H1 (cell line): ENCODE measurements at regions not wholly inside any gene's neighbourhood (a gene's known extent, or its start where the extent isn't known, plus 50 kb on each side); places are given as distances from the start of the nearest gene placed in this dataset.
A peak's percentile ranks its signal among the peaks of the same experiment; 100 is the strongest.

Experiments
- CTCF ChIA-PET: fragments of 300-600 bp; sonication (Branson Sonifier 250); formaldehyde crosslinking; loops from one replicate; lab custom pipeline; 2021; ENCODE audit not compliant: partially characterized antibody; lab: Charles Lee
- POLR2A ChIA-PET: fragments of 300-600 bp; sonication (Branson Sonifier 250); formaldehyde crosslinking; loops from one replicate; lab custom pipeline; 2021; ENCODE audit warnings: inconsistent platforms; ENCODE audit not compliant: partially characterized antibody; lab: Charles Lee
- DNase-seq, 2 experiments: peaks; one replicate each; pipeline versions ENCODE4 v3.0.0 to v3.0.0-alpha.2; 2010 to 2022; ENCODE audit warnings: low spot score in 2 of 2, low read depth in 1 of 2, mixed read lengths in 1 of 2
- FAIRE-seq: peaks from 2 replicates; lab custom pipeline; 2011; peaks lifted over from hg19 to GRCh38; lab: Jason Lieb, UNC
- H2AFZ ChIP-seq: 2 replicates; pipeline ENCODE4 v1.8.1; 2012; ENCODE audit warnings: low read length, inconsistent platforms
- H2AK5ac ChIP-seq: 2 replicates; pipeline ENCODE4 v1.6.1; 2013; ENCODE audit warnings: low read depth, low read length
- H2BK120ac ChIP-seq: replicated peaks from 2 replicates; pipeline ENCODE3; 2013; ENCODE audit warnings: low read depth, low read length, inconsistent platforms
- H2BK12ac ChIP-seq: 2 replicates; pipeline ENCODE4 v1.6.1; 2013; ENCODE audit warnings: low read depth, low read length
- H2BK15ac ChIP-seq: 2 replicates; pipeline ENCODE4 v1.6.1; 2013; ENCODE audit warnings: low read length
- H2BK20ac ChIP-seq: 2 replicates; pipeline ENCODE4 v1.6.1; 2013; ENCODE audit warnings: low read length
- H2BK5ac ChIP-seq: 2 replicates; pipeline ENCODE4 v1.6.1; 2013; ENCODE audit warnings: low read depth, low read length
- H3K14ac ChIP-seq: 2 replicates; pipeline ENCODE4 v1.6.1; 2013; ENCODE audit warnings: inconsistent platforms; ENCODE audit not compliant: insufficient read length
- H3K18ac ChIP-seq: 2 replicates; pipeline ENCODE4 v1.6.1; 2013; ENCODE audit warnings: low read length; ENCODE audit errors: extremely low read depth
- H3K23ac ChIP-seq: 2 replicates; pipeline ENCODE4 v1.6.1; 2013; ENCODE audit warnings: inconsistent platforms; ENCODE audit not compliant: insufficient read length
- H3K23me2 ChIP-seq: 2 replicates; pipeline ENCODE4 v1.6.1; 2013; ENCODE audit warnings: low read depth, low read length
- H3K27ac ChIP-seq: 2 replicates; pipeline ENCODE4 v1.6.1; 2011; ENCODE audit warnings: low read depth, low read length, inconsistent platforms
- H3K27me3 ChIP-seq, 4 experiments: replicated peaks in 1 of 4; 1 replicate in 1 of 4; 2 replicates in 3 of 4; pipeline versions ENCODE4 v1.6.1 to v1.8.1; 2011 to 2013; ENCODE audit warnings: low read length in 3 of 4, mild to moderate bottlenecking in 3 of 4, inconsistent platforms in 2 of 4, mixed read lengths in 2 of 4, moderate library complexity in 1 of 4; ENCODE audit not compliant: control insufficient read depth in 3 of 4, insufficient read depth in 3 of 4; ENCODE audit errors: extremely low read depth in 1 of 4
- H3K36me3 ChIP-seq, 4 experiments: 2 replicates each; pipeline versions ENCODE4 v1.6.1 to v1.8.1; 2011 to 2013; ENCODE audit warnings: mild to moderate bottlenecking in 4 of 4, low read length in 3 of 4, moderate library complexity in 2 of 4, control low read depth in 1 of 4, inconsistent platforms in 1 of 4; ENCODE audit not compliant: insufficient read depth in 4 of 4, control insufficient read depth in 2 of 4
- H3K4ac ChIP-seq: replicated peaks from 2 replicates; pipeline ENCODE3; 2013; ENCODE audit warnings: low read length, low read depth, mixed read lengths, inconsistent platforms; ENCODE audit not compliant: insufficient read length
- H3K4me1 ChIP-seq, 4 experiments: replicated peaks in 1 of 4; 1 replicate in 1 of 4; 2 replicates in 3 of 4; pipeline versions ENCODE4 v1.6.1 to v1.8.1; 2011 to 2013; ENCODE audit warnings: low read length in 3 of 4, inconsistent platforms in 2 of 4, mixed read lengths in 1 of 4; ENCODE audit not compliant: insufficient read depth in 4 of 4, control insufficient read depth in 3 of 4
- H3K4me2 ChIP-seq, 2 experiments: 2 replicates each; pipeline versions ENCODE4 v1.6.1 to v1.8.1; 2011 to 2013; ENCODE audit warnings: low read depth in 2 of 2, low read length in 2 of 2, control low read depth in 1 of 2, inconsistent platforms in 1 of 2, mild to moderate bottlenecking in 1 of 2; ENCODE audit not compliant: insufficient read depth in 1 of 2
- H3K4me3 ChIP-seq, 4 experiments: fragments of 200-600, 300-600 bp in 1 of 4; sonication (generic), shearing (Covaris generic), sonication (Bioruptor Twin) in 1 of 4; 2 replicates each; pipeline versions ENCODE4 v1.5.1 to v1.8.1; 2011 to 2016; ENCODE audit warnings: low read length in 4 of 4, low read depth in 3 of 4, control low read depth in 2 of 4, inconsistent platforms in 2 of 4, mild to moderate bottlenecking in 2 of 4, mixed read lengths in 1 of 4, moderate library complexity in 1 of 4; ENCODE audit not compliant: insufficient read depth in 2 of 4; ENCODE audit errors: extremely low read depth in 1 of 4
- H3K56ac ChIP-seq: replicated peaks from 2 replicates; pipeline ENCODE3; 2013; ENCODE audit warnings: low read depth, mild to moderate bottlenecking, mixed read lengths, low read length, inconsistent platforms; ENCODE audit not compliant: insufficient read length
- H3K79me1 ChIP-seq: 2 replicates; pipeline ENCODE4 v1.6.1; 2013; ENCODE audit warnings: low read depth, low read length, control low read depth
- H3K79me2 ChIP-seq, 2 experiments: 2 replicates each; pipeline versions ENCODE4 v1.6.1 to v1.8.1; 2012 to 2013; ENCODE audit warnings: low read length in 2 of 2, mild to moderate bottlenecking in 2 of 2, inconsistent platforms in 1 of 2; ENCODE audit not compliant: insufficient read depth in 2 of 2, control insufficient read depth in 1 of 2
- H3K9ac ChIP-seq, 4 experiments: replicated peaks in 1 of 4; 1 replicate in 1 of 4; 2 replicates in 3 of 4; pipeline versions ENCODE4 v1.6.1 to v1.8.1; 2011 to 2013; ENCODE audit warnings: low read depth in 3 of 4, low read length in 3 of 4, control low read depth in 2 of 4, mild to moderate bottlenecking in 2 of 4, moderate library complexity in 2 of 4, inconsistent platforms in 1 of 4; ENCODE audit errors: extremely low read depth in 1 of 4
- H3K9me3 ChIP-seq, 2 experiments: 2 replicates each; pipeline versions ENCODE4 v1.6.1 to v1.8.1; 2012 to 2013; ENCODE audit warnings: mild to moderate bottlenecking in 2 of 2, moderate library complexity in 2 of 2, control low read depth in 1 of 2, inconsistent platforms in 1 of 2, low read depth in 1 of 2, low read length in 1 of 2, mixed read lengths in 1 of 2; ENCODE audit not compliant: insufficient read depth in 2 of 2
- H4K20me1 ChIP-seq, 2 experiments: replicated peaks in 1 of 2; 2 replicates each; pipeline versions ENCODE3 to v1.8.1; 2011 to 2013; ENCODE audit warnings: inconsistent platforms in 2 of 2, low read length in 2 of 2, mild to moderate bottlenecking in 1 of 2; ENCODE audit not compliant: insufficient read depth in 2 of 2, control insufficient read depth in 1 of 2
- H4K5ac ChIP-seq: 2 replicates; pipeline ENCODE4 v1.6.1; 2013; ENCODE audit warnings: low read length, low read depth, mixed read lengths, inconsistent platforms; ENCODE audit not compliant: insufficient read length
- H4K8ac ChIP-seq: 2 replicates; pipeline ENCODE4 v1.8.0; 2013; ENCODE audit warnings: mild to moderate bottlenecking, moderate library complexity, low read length, inconsistent platforms; ENCODE audit not compliant: insufficient read depth; ENCODE audit errors: extremely low read depth
- H4K91ac ChIP-seq: replicated peaks from 2 replicates; pipeline ENCODE3; 2013; ENCODE audit warnings: low read length, mixed read lengths, inconsistent platforms; ENCODE audit not compliant: insufficient read length
- BCL11A ChIP-seq, 2 experiments: IDR thresholded peaks; one replicate each; pipeline ENCODE4 v1.6.1; 2011; ENCODE audit warnings: low read depth in 2 of 2, low read length in 2 of 2, mild to moderate bottlenecking in 2 of 2
- EGR1 ChIP-seq: IDR thresholded peaks from 2 replicates; pipeline ENCODE4 v1.6.1; 2011; ENCODE audit warnings: low read depth, low read length, borderline replicate concordance
- FOSL1 ChIP-seq: IDR thresholded peaks from 2 replicates; pipeline ENCODE4 v1.6.1; 2011; ENCODE audit warnings: mild to moderate bottlenecking, low read depth, low read length, moderate library complexity; ENCODE audit not compliant: insufficient read depth
- GTF2F1 ChIP-seq: IDR thresholded peaks from 2 replicates; pipeline ENCODE4 v1.6.1; 2012; ENCODE audit warnings: low read depth, low read length, improper control_type of control experiment, borderline replicate concordance
- NANOG ChIP-seq: IDR thresholded peaks from 2 replicates; pipeline ENCODE4 v1.6.1; 2011; ENCODE audit warnings: low read length, low read depth, mild to moderate bottlenecking, inconsistent platforms; ENCODE audit not compliant: insufficient read depth, poor library complexity, severe bottlenecking
- NRF1 ChIP-seq: IDR thresholded peaks from 2 replicates; pipeline ENCODE4 v1.6.1; 2011; ENCODE audit warnings: mild to moderate bottlenecking, low read depth, low read length, improper control_type of control experiment
- POLR2AphosphoS5 ChIP-seq: IDR thresholded peaks from 2 replicates; pipeline ENCODE4 v1.6.1; 2011; ENCODE audit warnings: low read depth, low read length
- RAD21 ChIP-seq, 2 experiments: IDR thresholded peaks in 1 of 2; conservative IDR thresholded peaks in 1 of 2; 2 replicates each; pipeline ENCODE4 v1.6.1; 2011; ENCODE audit warnings: low read depth in 2 of 2, low read length in 2 of 2, improper control_type of control experiment in 1 of 2, inconsistent platforms in 1 of 2, mild to moderate bottlenecking in 1 of 2, moderate library complexity in 1 of 2
- RBBP5 ChIP-seq: IDR thresholded peaks from 2 replicates; pipeline ENCODE4 v1.7.1; 2012; ENCODE audit warnings: low read depth, mild to moderate bottlenecking, inconsistent platforms, low read length, moderate library complexity, borderline replicate concordance
- RXRA ChIP-seq: IDR thresholded peaks from 2 replicates; pipeline ENCODE4 v1.6.1; 2011; ENCODE audit warnings: low read depth, mild to moderate bottlenecking, low read length, moderate library complexity; ENCODE audit not compliant: insufficient read depth
- SIN3A ChIP-seq, 2 experiments: IDR thresholded peaks in 1 of 2; conservative IDR thresholded peaks in 1 of 2; 2 replicates each; pipeline ENCODE4 v1.6.1; 2011 to 2012; ENCODE audit warnings: low read length in 2 of 2, improper control_type of control experiment in 1 of 2, low read depth in 1 of 2, mild to moderate bottlenecking in 1 of 2
- SP2 ChIP-seq: IDR thresholded peaks from 2 replicates; pipeline ENCODE4 v1.6.1; 2012; ENCODE audit warnings: mild to moderate bottlenecking, low read length, inconsistent platforms
- TAF7 ChIP-seq: optimal IDR thresholded peaks from 2 replicates; pipeline ENCODE3; 2011; ENCODE audit warnings: low read depth, mild to moderate bottlenecking, inconsistent platforms, low read length, moderate library complexity, borderline replicate concordance
- WGBS, 2 experiments: shearing (Covaris generic) in 1 of 2; methylation state at CpG; one replicate each; pipeline versions ENCODE4 v1.1.6 to v1.1.7; 2013 to 2015; ENCODE audit warnings: low lambda C conversion rate in 2 of 2, mixed read lengths in 2 of 2, inconsistent platforms in 1 of 2, low coverage in 1 of 2, missing lambda C conversion rate in 1 of 2; ENCODE audit not compliant: insufficient replicate concordance in 2 of 2, insufficient coverage in 1 of 2, insufficient read length in 1 of 2; ENCODE audit errors: extremely low coverage in 1 of 2, missing lambda C conversion rate in 1 of 2; 5-methylcytosine and 5-hydroxymethylcytosine counted together

- no peak overlapping the region for H3K27ac ChIP-seq
- no peak overlapping the region for H3K4me3 ChIP-seq
- no peak overlapping the region for H2AFZ ChIP-seq
- H3K56ac ChIP-seq = no peak overlapping the region
- H2BK20ac ChIP-seq = no peak overlapping the region
- peak overlapping the region; percentile 29; the same call in 1 of the 2 replicates for H2BK15ac ChIP-seq
- no peaks in the 10 kb centered on the region for H4K20me1 ChIP-seq
- H3K23me2 ChIP-seq = no peaks in the 10 kb centered on the region
- ChIA-PET CTCF (interaction anchor here (0.6 to 1.4 kb wide), 4 partner anchors 11 to 199 kb away, joined by 3 to 9 read pairs (median 3); no protein-coding TSS in a partner anchor), POLR2A (no interaction called here)
- H4K5ac ChIP-seq = no peak overlapping the region
- no peak overlapping the region; the same call in 1 of the 2 replicates for H4K8ac ChIP-seq
- DNase-seq = no peak
- no peak overlapping the region for H3K23ac ChIP-seq
- H3K9me3 ChIP-seq = no peaks in the 10 kb centered on the region
- H3K4me2 ChIP-seq = no peak overlapping the region
- no peak overlapping the region for H2BK5ac ChIP-seq
- peaks cover 0 to 3% (median 2%) of the 10 kb centered on the region in 4 experiments; a peak in 3 of 7 replicates for H3K4me1 ChIP-seq
- no peak overlapping the region for H4K91ac ChIP-seq
- 89% methylated on average over 4 of the region's 4 CpGs; no CpG with 5 or more reads in 1 of the 2 experiments for WGBS, 2 experiments
- no peaks in the 10 kb centered on the region for H3K27me3 ChIP-seq
- H3K14ac ChIP-seq = no peak overlapping the region
- H3K18ac ChIP-seq = no peak overlapping the region
- H3K79me1 ChIP-seq = no peaks in the 10 kb centered on the region
- H3K4ac ChIP-seq = no peak overlapping the region
- H2AK5ac ChIP-seq = no peak overlapping the region
- H2BK120ac ChIP-seq = no peak overlapping the region
- H3K36me3 ChIP-seq = no peaks in the 10 kb centered on the region
- H2BK12ac ChIP-seq = no peak overlapping the region
- H3K79me2 ChIP-seq = no peaks in the 10 kb centered on the region
- H3K9ac ChIP-seq = no peak overlapping the region
- no peak for FAIRE-seq
- no peak for TF ChIP-seq SP2
- no peak for TF ChIP-seq FOSL1
- TF ChIP-seq RBBP5 = no peak
- no peak for TF ChIP-seq NRF1
- TF ChIP-seq RAD21 (IDR thresholded peaks at IDR 0.05 in 1 of 2, conservative IDR thresholded peaks at IDR 0.05 in 1 of 2; ENCODE audit: low read depth in 2 of 2, low read length in 2 of 2) = no peak
- TF ChIP-seq SIN3A (conservative IDR thresholded peaks at IDR 0.05 in 1 of 2, IDR thresholded peaks at IDR 0.05 in 1 of 2; ENCODE audit: low read depth in 1 of 2, low read length in 2 of 2) = no peak
- no peak for TF ChIP-seq RXRA
- no peak for TF ChIP-seq TAF7
- TF ChIP-seq POLR2AphosphoS5 = no peak
- no peak for TF ChIP-seq GTF2F1
- TF ChIP-seq EGR1 = no peak
- no peak for TF ChIP-seq BCL11A (IDR thresholded peaks at IDR 0.05; ENCODE audit: low read depth in 2 of 2, low read length in 2 of 2)
- TF ChIP-seq NANOG = no peak
Measured at GRCh38 chr10:110370006-110370405, 65.3 kb upstream of the SMNDC1 start.
